Activated CD4-positive, alpha-beta T cell treated with anti-CD3 and anti-CD28 coated beads for 48 hours (primary cell): ENCODE measurements at regions not wholly inside any gene's neighbourhood (a gene's known extent, or its start where the extent isn't known, plus 50 kb on each side); places are given as distances from the start of the nearest gene placed in this dataset.

Experiments
- DNase-seq: peaks from one replicate; pipeline ENCODE4 v3.0.0-alpha.2; 2020

- DNase-seq = no peak
Observed at GRCh38 chr16:63982741-63983140, 1139.1 kb downstream of the CDH11 start.

- no peak for DNase-seq
Observed at GRCh38 chr16:63982110-63982509, 1139.8 kb downstream of the CDH11 start.

GRCh38 chr16:63981639-63982038, 1140.2 kb downstream of the CDH11 start:
- no peak for DNase-seq

DNA sequence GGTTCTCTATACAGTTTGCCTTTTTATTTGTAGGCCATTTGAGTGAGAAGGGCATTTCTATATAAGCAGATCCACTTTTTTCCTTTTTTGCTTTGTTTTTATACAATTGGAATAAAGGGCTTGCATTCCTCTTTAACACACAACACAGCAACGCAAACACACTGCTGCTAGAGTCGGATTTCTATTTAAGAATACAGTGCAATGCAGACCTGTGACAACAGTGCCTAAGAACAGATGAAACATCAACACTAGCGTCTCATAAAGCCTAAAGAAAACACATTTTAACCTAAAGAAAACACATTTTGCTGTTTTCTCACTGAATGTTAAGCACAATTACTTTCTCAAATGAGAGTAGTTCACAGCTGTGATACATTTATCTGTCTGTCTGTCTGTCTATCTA, 1141.1 kb downstream of the CDH11 start:
- DNase-seq = no peak

GRCh38 chr16:63978240-63978639, 1143.6 kb downstream of the CDH11 start:
- no peak for DNase-seq

- DNase-seq = no peak
Observed at GRCh38 chr16:63976345-63976744, 1145.5 kb downstream of the CDH11 start.

DNA sequence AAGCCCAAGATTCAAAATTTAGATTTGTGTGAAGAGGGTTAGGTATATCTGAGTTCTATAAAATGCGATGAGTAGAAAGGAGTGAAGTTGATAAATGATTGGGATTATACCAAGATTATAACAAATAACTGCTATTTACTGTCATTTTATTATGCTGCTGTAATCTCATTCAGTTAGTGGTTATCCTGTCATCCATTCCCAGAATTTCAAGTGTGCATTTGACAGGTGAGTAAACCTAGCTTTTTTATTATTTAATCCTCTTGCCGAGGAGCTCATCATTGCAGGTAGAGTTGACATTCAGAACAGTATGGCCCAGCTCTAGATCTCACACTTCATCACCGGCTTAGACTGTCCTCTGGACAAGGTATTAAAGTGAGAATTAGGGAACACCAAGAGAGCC, 1146.2 kb downstream of the CDH11 start:
- DNase-seq = no peak

- DNase-seq = no peak
Observed at GRCh38 chr16:63967966-63968365, 1153.9 kb downstream of the CDH11 start.

DNA sequence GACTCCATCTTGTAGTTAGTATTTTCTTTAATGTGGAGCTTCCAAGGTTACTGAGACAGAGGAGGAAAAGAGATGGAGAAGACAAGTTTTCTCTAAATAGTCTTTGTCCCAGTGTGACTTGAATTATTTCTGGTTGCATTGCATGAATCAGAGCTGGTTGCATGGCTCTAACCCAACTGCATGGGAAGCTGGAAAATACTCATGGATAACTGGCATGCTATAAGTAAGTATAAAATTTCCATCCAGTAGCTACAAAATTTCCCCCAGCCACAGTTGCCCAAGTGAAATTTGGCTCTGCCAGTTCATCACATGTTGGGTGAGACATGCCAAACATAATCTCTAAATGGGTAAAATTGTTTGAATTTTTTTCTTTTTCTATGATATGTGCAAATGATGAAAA, 1161.5 kb downstream of the CDH11 start:
- DNase-seq = no peak

GRCh38 chr16:63947022-63947421, 1174.8 kb downstream of the CDH11 start:
- no peak for DNase-seq

DNA sequence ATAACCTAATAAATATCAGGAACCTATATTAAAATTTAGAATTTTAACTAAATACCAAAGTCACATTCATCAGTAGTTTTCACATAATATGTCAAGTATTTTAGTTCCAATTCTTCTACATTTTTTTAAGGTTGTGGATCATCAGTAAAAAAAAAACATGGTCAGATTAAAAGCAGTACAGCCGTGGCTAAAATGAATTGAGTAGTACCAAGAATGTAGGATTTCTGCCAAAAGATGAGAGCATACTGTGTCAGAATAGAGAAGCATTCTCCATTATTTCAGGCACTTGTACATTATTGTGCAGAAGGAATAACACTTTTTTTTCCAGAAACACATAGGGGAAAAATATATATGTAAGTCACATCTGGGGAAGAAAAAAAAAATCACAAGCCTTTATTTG, 1176.1 kb downstream of the CDH11 start:
- no peak for DNase-seq

- DNase-seq = no peak
Observed at GRCh38 chr16:63943566-63943965, 1178.3 kb downstream of the CDH11 start.

DNA sequence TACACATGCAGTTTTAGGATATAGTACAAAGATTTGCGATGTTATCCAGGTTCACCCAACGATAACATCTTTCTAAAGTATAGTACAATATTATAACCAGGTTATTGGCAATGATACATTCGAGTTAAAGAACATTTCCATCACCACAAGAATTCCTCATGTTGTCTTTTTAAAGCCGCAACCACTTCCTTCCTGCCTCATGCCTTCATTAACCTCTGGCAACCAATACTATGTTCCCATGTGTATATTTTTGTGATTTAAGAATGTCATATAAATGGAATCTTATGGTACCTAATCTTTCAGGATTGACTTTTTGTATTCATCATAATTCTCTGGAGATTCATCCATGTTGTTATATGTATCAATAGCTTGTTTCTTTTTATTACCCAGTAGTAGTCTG, 1183.2 kb downstream of the CDH11 start:
- no peak for DNase-seq

DNA sequence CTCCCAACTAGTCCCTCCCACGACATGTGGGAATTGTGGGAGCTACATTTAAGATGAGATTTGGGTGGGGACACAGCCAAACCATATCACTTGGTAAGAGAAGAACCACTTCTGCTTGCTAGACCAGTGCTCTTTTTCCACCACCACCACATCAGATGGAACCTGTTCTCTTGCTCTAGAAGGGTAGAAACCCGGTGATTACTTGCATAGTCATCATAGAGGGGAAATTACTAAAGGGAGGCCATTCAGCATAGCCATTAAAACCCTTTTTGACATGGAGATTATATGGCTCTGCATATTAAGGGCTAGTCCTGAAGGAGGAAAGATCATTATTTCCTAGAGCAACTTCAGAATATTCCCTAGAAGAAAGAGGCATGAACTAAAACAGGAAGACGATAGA, 1188.0 kb downstream of the CDH11 start:
- DNase-seq = no peak

DNA sequence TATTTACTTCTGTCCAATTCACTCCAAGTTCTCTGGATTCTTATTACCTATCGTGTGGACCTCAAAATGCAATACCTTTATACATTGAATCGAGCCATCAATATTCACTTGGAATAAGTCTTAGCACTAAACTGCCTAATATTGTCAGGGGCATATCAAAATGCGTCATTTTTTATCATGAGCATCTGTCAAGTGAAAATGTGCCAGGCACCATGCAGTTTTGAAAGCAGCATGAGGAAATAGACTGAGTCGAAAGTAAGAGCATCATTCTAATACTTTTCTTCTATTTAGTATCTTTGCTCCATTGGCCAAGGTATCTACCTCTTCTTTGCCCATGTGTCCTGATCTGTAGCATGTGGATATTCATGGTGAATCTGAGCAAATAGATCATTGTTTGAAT, 1193.4 kb downstream of the CDH11 start:
- DNase-seq = no peak

- no peak for DNase-seq
Observed at GRCh38 chr16:63925221-63925620, 1196.6 kb downstream of the CDH11 start.

DNA sequence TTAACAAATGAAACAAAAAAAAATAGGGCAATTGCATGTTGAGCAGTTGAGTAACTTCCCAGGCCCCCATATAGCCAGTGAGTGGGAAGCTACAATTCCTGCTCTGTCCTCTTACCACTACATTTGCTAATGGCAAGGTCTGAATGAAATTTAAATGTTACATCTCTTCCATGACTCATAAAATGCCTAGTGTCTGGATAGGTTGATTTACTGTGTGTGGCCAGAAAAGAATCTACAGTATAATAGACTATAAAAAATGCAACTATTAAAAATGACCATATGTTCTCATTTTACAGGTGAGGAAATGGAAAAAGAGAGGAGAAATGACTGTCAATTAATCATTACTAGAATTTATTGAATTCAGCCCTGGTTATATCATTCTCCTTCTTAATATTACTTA, 1199.3 kb downstream of the CDH11 start:
- DNase-seq = no peak

GRCh38 chr16:63921737-63922295, 1200.0 kb downstream of the CDH11 start:
- no peak for DNase-seq

DNA sequence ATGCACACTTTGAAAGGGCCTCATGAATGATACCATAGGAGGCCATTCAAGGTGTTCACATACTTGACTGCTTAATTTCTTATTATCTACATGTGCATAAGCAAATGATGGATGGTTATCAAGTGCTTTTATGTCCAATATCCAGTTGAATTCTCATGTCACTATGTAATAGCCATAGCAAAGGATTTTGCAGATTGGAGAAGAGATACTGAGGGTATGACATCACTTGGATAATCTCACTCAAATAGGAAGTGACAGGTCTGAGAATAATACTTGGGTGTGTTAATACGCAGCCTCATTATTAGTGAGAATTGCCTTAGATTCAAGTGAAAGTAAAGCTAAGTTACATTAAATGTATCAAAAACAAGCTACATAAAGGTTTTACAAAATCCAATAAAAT, 1208.6 kb downstream of the CDH11 start:
- no peak for DNase-seq

- no peak for DNase-seq
Observed at GRCh38 chr16:63907251-63907650, 1214.6 kb downstream of the CDH11 start.

DNA sequence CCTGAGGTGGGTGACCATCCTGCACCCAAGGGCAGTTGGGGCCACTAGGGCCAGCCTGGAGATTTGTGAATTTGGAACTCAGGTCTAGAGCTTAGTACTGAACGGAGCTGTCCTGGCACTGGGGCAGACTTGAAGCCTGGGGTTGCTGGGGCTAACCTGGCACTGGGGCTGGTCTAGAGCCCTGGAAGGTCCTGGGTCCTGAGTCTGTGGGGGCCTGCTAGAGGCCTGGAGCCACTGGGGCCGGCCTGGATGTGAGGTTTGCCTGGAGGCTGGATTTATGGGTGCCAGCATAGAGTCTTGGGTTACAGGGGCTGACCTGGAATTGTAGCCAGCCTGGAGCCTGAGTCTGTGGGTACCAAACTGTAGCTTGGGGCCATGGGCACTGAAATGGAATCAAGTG, 1216.9 kb downstream of the CDH11 start:
- no peak for DNase-seq

GRCh38 chr16:63904182-63904581, 1217.7 kb downstream of the CDH11 start:
- no peak for DNase-seq

- no peak for DNase-seq
Observed at GRCh38 chr16:63896383-63897109, 1225.3 kb downstream of the CDH11 start.

- no peak for DNase-seq
Observed at GRCh38 chr16:63890723-63891122, 1231.1 kb downstream of the CDH11 start.

DNA sequence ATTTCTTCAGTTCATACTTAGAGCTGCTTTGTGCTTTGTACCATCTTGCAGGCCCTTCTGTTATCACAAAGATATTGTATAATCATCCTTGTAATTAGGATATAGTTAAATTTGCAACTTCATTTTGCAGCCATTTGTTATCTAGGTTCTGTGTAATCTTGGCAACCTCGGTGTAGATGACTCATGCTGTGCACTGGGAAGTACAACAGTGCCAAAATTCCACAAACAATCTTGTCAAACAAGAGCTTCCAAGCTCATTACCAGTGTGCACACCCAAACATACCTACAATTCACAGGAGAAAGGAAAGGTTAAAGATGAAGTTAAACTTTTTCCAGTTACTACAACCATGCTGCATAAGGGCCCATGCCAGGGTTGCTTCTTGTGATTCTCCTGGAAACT, 1231.8 kb downstream of the CDH11 start:
- DNase-seq = no peak
